SU-DHL-6 (cell line): ENCODE measurements at regions not wholly inside any gene's neighbourhood (a gene's known extent, or its start where the extent isn't known, plus 50 kb on each side); places are given as distances from the start of the nearest gene placed in this dataset.

Experiments used
- H2AFZ ChIP-seq: fragments of 200-600 bp; sonication (generic); 2 replicates; pipeline ENCODE4 v1.6.1; 2014; ENCODE audit warnings: low read depth, mild to moderate bottlenecking, moderate library complexity, mixed read lengths, antibody characterized with exemption, low read length; ENCODE audit not compliant: severe bottlenecking
- H3F3A ChIP-seq: fragments of 200-600 bp; shearing (Covaris generic); 2 replicates; pipeline ENCODE4 v1.6.0; 2016; ENCODE audit warnings: antibody characterized with exemption, mild to moderate bottlenecking; ENCODE audit not compliant: insufficient read depth
- H3K27ac ChIP-seq: fragments of 200-600 bp; sonication (generic); 2 replicates; pipeline ENCODE4 v1.5.1; 2016; ENCODE audit warnings: low read depth, mild to moderate bottlenecking, low read length, moderate library complexity, mixed read lengths
- H3K27me3 ChIP-seq: fragments of 200-600 bp; sonication (generic), shearing (Covaris generic); 2 replicates; pipeline ENCODE4 v1.6.0; 2014; ENCODE audit warnings: mild to moderate bottlenecking, low read length
- H3K36me3 ChIP-seq: fragments of 200-600 bp; sonication (generic); 2 replicates; pipeline ENCODE4 v1.6.1; 2014; ENCODE audit warnings: mild to moderate bottlenecking, low read length, mixed read lengths
- H3K4me2 ChIP-seq: fragments of 300-600, 200-600 bp; shearing (Covaris generic), sonication (generic); 2 replicates; pipeline ENCODE4 v1.6.0; 2014; ENCODE audit warnings: low read length, low read depth, mild to moderate bottlenecking; ENCODE audit not compliant: poor library complexity, severe bottlenecking
- H3K4me3 ChIP-seq: fragments of 200-600 bp; sonication (generic); 2 replicates; pipeline ENCODE4 v1.5.1; 2014; ENCODE audit warnings: antibody characterized with exemption, low read length, mild to moderate bottlenecking, mixed read lengths; ENCODE audit not compliant: insufficient read depth, poor library complexity, severe bottlenecking
- H3K79me2 ChIP-seq: fragments of 200-600 bp; sonication (generic); 2 replicates; pipeline ENCODE4 v1.6.1; 2014; ENCODE audit warnings: mild to moderate bottlenecking, low read length, moderate library complexity; ENCODE audit not compliant: insufficient read depth
- H3K9ac ChIP-seq: fragments of 200-600 bp; sonication (generic); 2 replicates; pipeline ENCODE4 v1.7.0; 2014; ENCODE audit warnings: mild to moderate bottlenecking, low read length
- H3K9me2 ChIP-seq: fragments of 200-600 bp; sonication (generic); replicated peaks from 2 replicates; pipeline ENCODE4 v1.6.1; 2014; ENCODE audit warnings: low read length; ENCODE audit not compliant: insufficient read depth
- H3K9me3 ChIP-seq: fragments of 200-600 bp; sonication (generic); 2 replicates; pipeline ENCODE4 v1.6.1; 2014; ENCODE audit warnings: low read length, mixed read lengths; ENCODE audit not compliant: insufficient read depth
- H4K20me1 ChIP-seq: fragments of 200-600 bp; sonication (generic); 2 replicates; pipeline ENCODE4 v1.6.1; 2014; ENCODE audit warnings: low read depth, mild to moderate bottlenecking, antibody characterized with exemption, low read length, moderate library complexity, mixed read lengths
- CTCF ChIP-seq: fragments of 200-600 bp; sonication (generic); IDR thresholded peaks from one replicate; pipeline ENCODE4 v1.5.1; 2017; ENCODE audit warnings: antibody characterized with exemption, mild to moderate bottlenecking, low read length, moderate library complexity; ENCODE audit not compliant: insufficient read depth, poor library complexity, severe bottlenecking
- EZH2phosphoT487 ChIP-seq: fragments of 200-600 bp; sonication (generic), shearing (Covaris generic); conservative IDR thresholded peaks from 2 replicates; pipeline ENCODE4 v1.6.1; 2018; ENCODE audit warnings: mild to moderate bottlenecking, antibody characterized with exemption, low read length, moderate library complexity, mixed read lengths

GRCh38 chr5:20166456-20166855 lies 178.5 kb upstream of the CDH18 start:
- Histone ChIP-seq H3K36me3 (no peaks in the 10 kb centered on the region), H3K27ac (no peak overlapping the region), H4K20me1 (no peaks in the 10 kb centered on the region), H3K4me3 (no peak overlapping the region), H2AFZ (no peak overlapping the region), H3K9ac (no peak overlapping the region), H3K9me2 (no peaks in the 10 kb centered on the region), H3K4me2 (no peak overlapping the region), H3K27me3 (no peaks in the 10 kb centered on the region), H3F3A (no peaks in the 10 kb centered on the region), H3K79me2 (no peaks in the 10 kb centered on the region), H3K9me3 (no peaks in the 10 kb centered on the region)
- TF ChIP-seq EZH2phosphoT487: no peak
- TF ChIP-seq CTCF: no peak

- no peak overlapping the region for H3K4me2 ChIP-seq
- no peak overlapping the region for H2AFZ ChIP-seq
- H3K27ac ChIP-seq: no peak overlapping the region
- no peaks in the 10 kb centered on the region for H3K79me2 ChIP-seq
- H3K9me3 ChIP-seq: no peaks in the 10 kb centered on the region
- H3K36me3 ChIP-seq: no peaks in the 10 kb centered on the region
- H3F3A ChIP-seq: no peaks in the 10 kb centered on the region
- H3K9ac ChIP-seq: no peak overlapping the region
- H3K9me2 ChIP-seq: no peaks in the 10 kb centered on the region
- H4K20me1 ChIP-seq: no peaks in the 10 kb centered on the region
- no peaks in the 10 kb centered on the region for H3K27me3 ChIP-seq
- no peak for TF ChIP-seq CTCF
- TF ChIP-seq EZH2phosphoT487: no peak
- no peak overlapping the region for H3K4me3 ChIP-seq
Measured at GRCh38 chr5:20158006-20158405, 170.0 kb upstream of the CDH18 start.

- Histone ChIP-seq H3K79me2 (no peaks in the 10 kb centered on the region), H3K4me2 (no peak overlapping the region), H3K9me2 (no peaks in the 10 kb centered on the region), H3K9ac (no peak overlapping the region), H4K20me1 (no peaks in the 10 kb centered on the region), H3K36me3 (no peaks in the 10 kb centered on the region), H3K27ac (no peak overlapping the region), H3F3A (no peaks in the 10 kb centered on the region), H2AFZ (no peak overlapping the region), H3K27me3 (no peaks in the 10 kb centered on the region), H3K9me3 (no peaks in the 10 kb centered on the region), H3K4me3 (no peak overlapping the region)
- TF ChIP-seq CTCF (no peak), EZH2phosphoT487 (no peak)
Measured at GRCh38 chr5:20157089-20157488, 169.1 kb upstream of the CDH18 start.

GRCh38 chr5:20145240-20145639 lies 157.2 kb upstream of the CDH18 start:
- H3K4me3 ChIP-seq: no peak overlapping the region
- no peaks in the 10 kb centered on the region for H3K9me3 ChIP-seq
- H3F3A ChIP-seq: no peaks in the 10 kb centered on the region
- TF ChIP-seq CTCF (no peak), EZH2phosphoT487 (no peak)
- no peaks in the 10 kb centered on the region for H3K36me3 ChIP-seq
- H3K9ac ChIP-seq: no peak overlapping the region
- no peak overlapping the region for H3K4me2 ChIP-seq
- no peaks in the 10 kb centered on the region for H3K9me2 ChIP-seq
- no peaks in the 10 kb centered on the region for H3K79me2 ChIP-seq
- H2AFZ ChIP-seq: no peak overlapping the region
- H3K27me3 ChIP-seq: no peaks in the 10 kb centered on the region
- no peaks in the 10 kb centered on the region for H4K20me1 ChIP-seq
- H3K27ac ChIP-seq: no peak overlapping the region
